Activated naive CD8-positive, alpha-beta T cell treated with anti-CD3 and anti-CD28 coated beads for 36 hours (primary cell): ENCODE measurements at regions not wholly inside any gene's neighbourhood (a gene's known extent, or its start where the extent isn't known, plus 50 kb on each side); places are given as distances from the start of the nearest gene placed in this dataset.
"Not testable (repeated sequence)": the region's sequence is repeated elsewhere in the genome, so short reads cannot be mapped to it uniquely, and the experiment has no call there.

ENCODE experiments used
- DNase-seq: peaks from one replicate; pipeline ENCODE4 v3.0.0; 2021
- H3K27ac Mint-ChIP-seq: one replicate; pipeline ENCODE4 v1.8.0; 2022; ENCODE audit warnings: mild to moderate bottlenecking, moderate library complexity, mixed read lengths
- H3K27me3 Mint-ChIP-seq: one replicate; pipeline ENCODE4 v1.8.0; 2022; ENCODE audit warnings: mild to moderate bottlenecking, mixed read lengths
- H3K36me3 Mint-ChIP-seq: one replicate; pipeline ENCODE4 v1.8.0; 2021; ENCODE audit warnings: mild to moderate bottlenecking, mixed read lengths
- H3K4me1 Mint-ChIP-seq: one replicate; pipeline ENCODE4 v1.8.0; 2021; ENCODE audit warnings: mixed read lengths
- H3K4me3 Mint-ChIP-seq: one replicate; pipeline ENCODE4 v1.8.0; 2022; ENCODE audit warnings: mild to moderate bottlenecking, moderate library complexity, mixed read lengths
- H3K9me3 Mint-ChIP-seq: one replicate; pipeline ENCODE4 v1.8.0; 2022; ENCODE audit warnings: mixed read lengths

DNA sequence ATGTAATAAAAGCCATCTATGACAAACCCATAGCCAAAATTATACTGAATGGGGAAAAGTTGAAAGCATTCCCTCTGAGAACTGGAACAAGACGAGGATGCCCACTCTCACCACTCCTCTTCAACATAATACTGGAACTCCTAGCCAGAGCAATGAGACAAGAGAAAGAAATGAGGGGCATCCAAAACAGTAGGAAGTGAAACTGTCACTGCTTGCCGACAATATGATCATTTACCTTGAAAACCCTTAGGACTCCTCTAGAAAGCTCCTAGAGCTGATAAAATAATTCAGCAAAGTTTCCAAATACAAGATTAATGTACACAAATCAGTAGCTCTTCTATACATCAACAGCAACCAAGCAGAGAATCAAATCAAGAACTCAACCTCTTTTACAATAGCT, 241.0 kb upstream of the ZEB2 start:
- H3K4me1 Mint-ChIP-seq, H3K36me3 Mint-ChIP-seq, H3K9me3 Mint-ChIP-seq, DNase-seq, H3K27ac Mint-ChIP-seq, H3K4me3 Mint-ChIP-seq: not testable (repeated sequence)
- H3K27me3 Mint-ChIP-seq, result peaks cover 14% of the 10 kb centered on the region

DNA sequence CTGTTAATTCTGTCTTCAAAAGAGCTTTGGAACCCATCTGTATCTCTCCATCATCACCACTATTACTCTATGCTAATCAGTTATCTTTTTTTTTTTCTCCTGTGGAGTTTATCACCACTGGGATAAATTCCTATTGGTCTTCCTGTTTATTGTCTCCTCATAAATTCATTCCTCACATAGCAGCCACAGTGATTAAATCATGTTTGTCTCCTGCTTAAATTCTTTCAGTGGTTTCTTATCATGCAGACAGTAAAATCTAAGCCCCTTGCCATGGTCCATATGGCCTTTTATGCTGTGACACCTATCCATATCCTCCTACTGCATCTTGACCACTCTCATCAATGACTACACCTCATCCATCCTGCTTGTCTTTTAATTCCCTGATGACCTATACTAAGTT, 239.8 kb upstream of the ZEB2 start:
- Mint-ChIP-seq H3K27me3 (peaks cover 17% of the 10 kb centered on the region), H3K27ac (no peak overlapping the region), H3K4me1 (no peaks in the 10 kb centered on the region), H3K36me3 (no peaks in the 10 kb centered on the region), H3K4me3 (no peak overlapping the region), H3K9me3 (no peaks in the 10 kb centered on the region)
- no peak for DNase-seq

DNA sequence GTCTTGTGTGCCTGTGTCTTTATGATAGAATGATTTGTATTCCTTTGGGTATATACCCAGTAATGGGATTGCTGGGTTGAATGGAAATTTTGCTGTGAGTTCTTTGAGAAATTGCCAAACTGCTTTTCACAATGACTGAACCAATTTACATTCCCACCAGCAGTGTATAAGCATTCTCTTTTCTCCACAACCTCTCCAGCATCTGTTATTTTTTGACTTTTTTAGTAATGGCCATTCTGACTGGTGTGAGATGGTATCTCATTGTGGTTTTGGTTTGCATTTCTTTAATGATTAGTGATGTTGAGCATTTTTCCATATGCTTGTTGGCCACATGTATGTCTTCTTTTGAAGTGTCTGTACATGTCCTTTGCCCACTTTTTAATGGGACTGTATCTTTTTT, 238.3 kb upstream of the ZEB2 start:
- not testable (repeated sequence) for H3K4me1 Mint-ChIP-seq, DNase-seq, H3K36me3 Mint-ChIP-seq, H3K27ac Mint-ChIP-seq, H3K9me3 Mint-ChIP-seq, H3K4me3 Mint-ChIP-seq
- peaks cover 17% of the 10 kb centered on the region for H3K27me3 Mint-ChIP-seq

GRCh38 chr2:144753416-144753815, 233.5 kb upstream of the ZEB2 start:
- Mint-ChIP-seq H3K9me3 (peaks cover 12% of the 10 kb centered on the region), H3K27me3 (peaks cover 6% of the 10 kb centered on the region), H3K4me1 (no peaks in the 10 kb centered on the region), H3K4me3 (no peak overlapping the region), H3K36me3 (no peaks in the 10 kb centered on the region), H3K27ac (no peak overlapping the region)
- no peak for DNase-seq

DNA sequence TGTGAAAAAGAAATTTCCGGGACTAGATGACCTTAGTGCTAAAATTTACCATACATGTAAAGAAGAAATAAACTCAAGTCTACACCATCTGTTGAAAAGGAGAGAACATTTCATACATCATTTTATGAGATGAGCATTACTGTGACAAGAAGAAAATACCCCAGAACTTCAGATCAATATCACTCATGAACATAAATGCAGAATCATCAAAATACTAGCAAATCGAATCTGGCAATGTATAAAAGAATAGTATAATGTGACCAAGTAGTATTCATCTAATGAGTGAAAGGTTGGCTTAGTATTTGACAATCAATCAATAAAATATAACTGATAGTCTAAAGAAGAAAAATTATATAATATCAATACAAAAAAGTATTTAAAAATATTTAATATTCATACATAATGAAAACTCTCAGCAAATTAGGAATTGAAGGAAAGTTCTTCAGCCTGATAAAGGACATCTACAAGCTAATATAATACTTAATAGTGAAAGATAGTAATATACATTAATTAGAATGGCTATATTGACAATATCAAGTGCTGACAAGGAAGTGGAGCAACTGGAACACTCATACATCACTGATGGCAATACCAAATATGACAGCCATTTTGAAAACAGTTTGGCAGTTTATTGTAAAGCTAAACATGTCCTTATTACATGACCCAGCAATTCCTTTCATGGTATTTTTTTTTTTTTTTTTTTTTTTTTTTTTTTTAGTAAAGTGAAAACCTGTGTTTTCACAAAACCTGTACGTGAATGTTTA, 231.4 kb upstream of the ZEB2 start:
- peaks cover 6% of the 10 kb centered on the region for H3K27me3 Mint-ChIP-seq
- no peaks in the 10 kb centered on the region for H3K4me1 Mint-ChIP-seq
- peaks cover 1% of the 10 kb centered on the region for H3K36me3 Mint-ChIP-seq
- H3K27ac Mint-ChIP-seq, result no peak overlapping the region
- DNase-seq, result no peak
- peaks cover 28% of the 10 kb centered on the region for H3K9me3 Mint-ChIP-seq
- no peak overlapping the region for H3K4me3 Mint-ChIP-seq

GRCh38 chr2:144749188-144749587, 229.3 kb upstream of the ZEB2 start:
- Mint-ChIP-seq H3K27me3 (no peaks in the 10 kb centered on the region), H3K4me1 (no peaks in the 10 kb centered on the region), H3K4me3 (no peak overlapping the region), H3K9me3 (peaks cover 31% of the 10 kb centered on the region), H3K27ac (no peak overlapping the region), H3K36me3 (peaks cover 1% of the 10 kb centered on the region)
- no peak for DNase-seq

GRCh38 chr2:144748443-144748842, 228.5 kb upstream of the ZEB2 start:
- H3K36me3 Mint-ChIP-seq, result peaks cover 1% of the 10 kb centered on the region

GRCh38 chr2:144747571-144747970, 227.7 kb upstream of the ZEB2 start:
- Mint-ChIP-seq H3K27ac (no peak overlapping the region), H3K4me3 (no peak overlapping the region), H3K27me3 (no peaks in the 10 kb centered on the region), H3K36me3 (peaks cover 1% of the 10 kb centered on the region), H3K4me1 (no peaks in the 10 kb centered on the region), H3K9me3 (peaks cover 31% of the 10 kb centered on the region)
- DNase-seq, result no peak

More at GRCh38 chr2:144748443-144748842, 228.5 kb upstream of the ZEB2 start:
- peaks cover 31% of the 10 kb centered on the region for H3K9me3 Mint-ChIP-seq
- no peak overlapping the region for H3K4me3 Mint-ChIP-seq
- no peaks in the 10 kb centered on the region for H3K27me3 Mint-ChIP-seq
- H3K27ac Mint-ChIP-seq, result no peak overlapping the region
- H3K4me1 Mint-ChIP-seq, result no peaks in the 10 kb centered on the region
- DNase-seq, result no peak

DNA sequence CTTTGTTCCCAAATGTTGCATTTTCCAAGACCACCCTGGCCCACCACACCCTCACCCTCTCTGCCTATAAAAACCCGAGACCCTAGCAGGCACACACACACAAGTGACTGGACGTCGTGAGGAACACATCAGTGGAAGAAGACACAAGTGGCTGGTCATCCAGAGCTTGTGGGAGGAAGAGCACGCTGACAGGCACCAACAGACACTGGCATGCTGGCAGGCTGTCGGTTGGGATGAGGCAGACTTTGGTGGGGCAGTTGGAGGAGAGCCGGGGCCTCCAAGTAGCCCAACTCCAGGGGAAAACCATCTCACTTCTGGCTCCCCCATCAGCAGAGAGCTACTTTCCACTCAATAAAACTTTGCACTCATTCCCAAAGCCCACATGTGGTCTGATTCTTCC, 225.5 kb upstream of the ZEB2 start:
- H3K27me3 Mint-ChIP-seq, result no peaks in the 10 kb centered on the region
- H3K4me3 Mint-ChIP-seq, result no peak overlapping the region
- DNase-seq, result no peak
- H3K36me3 Mint-ChIP-seq, result peaks cover 1% of the 10 kb centered on the region
- no peak overlapping the region for H3K27ac Mint-ChIP-seq
- no peaks in the 10 kb centered on the region for H3K4me1 Mint-ChIP-seq
- peaks cover 26% of the 10 kb centered on the region for H3K9me3 Mint-ChIP-seq

DNA sequence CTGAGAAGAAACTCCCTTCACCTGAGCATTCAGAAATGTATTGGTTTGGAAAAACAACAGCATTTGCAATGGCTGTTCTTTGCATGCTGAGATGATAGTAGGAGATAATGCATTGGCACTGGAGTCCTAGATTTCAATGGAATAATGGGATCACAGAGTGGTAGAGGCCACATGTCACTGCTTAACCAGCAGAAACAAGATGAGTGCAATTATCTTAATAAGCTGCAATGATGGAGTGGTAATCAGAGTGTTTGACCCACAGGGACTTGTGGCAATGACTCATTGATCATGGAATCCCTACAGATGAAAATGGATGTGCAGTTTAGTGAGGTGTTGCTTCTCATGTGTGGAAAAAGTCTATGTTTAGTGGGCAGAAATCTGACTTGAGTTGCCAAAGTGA, 218.8 kb upstream of the ZEB2 start:
- H3K36me3 Mint-ChIP-seq, result no peaks in the 10 kb centered on the region
- no peak overlapping the region for H3K27ac Mint-ChIP-seq
- H3K4me3 Mint-ChIP-seq, result no peak overlapping the region

DNA sequence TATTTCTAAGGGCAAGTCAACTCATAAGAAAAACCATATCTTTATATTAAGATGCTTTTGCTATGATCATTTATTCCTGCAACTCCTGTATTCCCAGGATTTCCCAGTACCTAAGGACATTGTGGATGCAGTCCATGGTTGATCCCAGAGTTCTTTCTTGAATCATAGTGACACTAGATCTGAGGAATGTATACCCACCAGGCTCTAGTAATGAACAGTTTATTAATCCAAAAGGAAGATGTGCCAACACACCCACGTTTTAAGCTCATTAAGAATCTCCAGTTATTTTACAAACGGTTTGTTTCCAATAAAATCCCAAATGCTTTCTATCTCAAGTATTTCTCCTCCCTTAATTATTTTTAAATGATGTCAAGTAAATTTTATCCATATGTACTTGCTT, 210.8 kb upstream of the ZEB2 start:
- Mint-ChIP-seq H3K9me3 (peaks cover 7% of the 10 kb centered on the region), H3K36me3 (no peaks in the 10 kb centered on the region), H3K4me1 (no peaks in the 10 kb centered on the region), H3K27me3 (no peaks in the 10 kb centered on the region), H3K4me3 (no peak overlapping the region), H3K27ac (no peak overlapping the region)
- no peak for DNase-seq

More for the DNA sequence above, 218.8 kb upstream of the ZEB2 start:
- DNase-seq, result no peak
- H3K9me3 Mint-ChIP-seq, result peaks cover 7% of the 10 kb centered on the region
- H3K27me3 Mint-ChIP-seq, result no peaks in the 10 kb centered on the region
- no peaks in the 10 kb centered on the region for H3K4me1 Mint-ChIP-seq

DNA sequence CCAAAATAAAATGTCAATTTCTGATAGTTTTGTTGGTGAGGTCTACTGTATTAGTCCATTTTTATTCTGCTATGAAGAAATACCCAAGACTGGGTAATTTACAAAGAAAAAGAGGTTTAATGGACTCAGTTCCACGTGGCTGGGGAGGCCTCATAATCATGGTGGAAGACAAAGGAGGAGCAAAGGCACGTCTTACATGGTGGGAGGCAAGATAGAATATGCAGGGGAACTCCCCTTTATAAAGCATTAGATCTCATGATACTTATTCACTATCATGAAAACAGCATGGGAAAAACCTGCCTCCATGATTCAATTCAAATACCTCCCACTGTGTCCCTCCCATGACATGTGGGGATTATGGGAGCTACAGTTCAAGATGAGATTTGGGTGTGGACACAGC, 204.5 kb upstream of the ZEB2 start:
- not testable (repeated sequence) for DNase-seq, H3K4me1 Mint-ChIP-seq, H3K9me3 Mint-ChIP-seq, H3K27ac Mint-ChIP-seq, H3K4me3 Mint-ChIP-seq, H3K36me3 Mint-ChIP-seq, H3K27me3 Mint-ChIP-seq

DNA sequence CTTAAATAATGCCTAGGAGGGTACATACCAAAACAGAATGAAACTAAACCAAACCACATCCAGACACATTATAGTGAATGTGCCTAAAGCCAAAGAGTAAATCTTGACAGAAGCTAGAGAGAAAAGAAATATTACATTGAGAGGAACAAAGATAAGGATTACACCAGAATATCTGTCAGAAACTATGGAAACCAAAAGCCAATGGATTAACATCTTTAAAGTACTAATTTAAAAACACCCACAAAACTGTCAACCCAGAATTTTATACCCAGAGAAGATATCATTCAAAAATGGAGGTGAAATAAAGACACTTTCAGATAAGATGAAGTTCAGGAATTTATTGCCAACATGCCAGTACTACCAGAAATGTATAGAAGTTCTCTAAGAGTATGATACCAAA, 198.5 kb upstream of the ZEB2 start:
- no peak overlapping the region for H3K27ac Mint-ChIP-seq
- peaks cover 2% of the 10 kb centered on the region for H3K36me3 Mint-ChIP-seq
- no peaks in the 10 kb centered on the region for H3K4me1 Mint-ChIP-seq
- H3K27me3 Mint-ChIP-seq, result peaks cover 10% of the 10 kb centered on the region
- DNase-seq, result no peak
- H3K4me3 Mint-ChIP-seq, result no peak overlapping the region
- H3K9me3 Mint-ChIP-seq, result peaks cover 15% of the 10 kb centered on the region

DNA sequence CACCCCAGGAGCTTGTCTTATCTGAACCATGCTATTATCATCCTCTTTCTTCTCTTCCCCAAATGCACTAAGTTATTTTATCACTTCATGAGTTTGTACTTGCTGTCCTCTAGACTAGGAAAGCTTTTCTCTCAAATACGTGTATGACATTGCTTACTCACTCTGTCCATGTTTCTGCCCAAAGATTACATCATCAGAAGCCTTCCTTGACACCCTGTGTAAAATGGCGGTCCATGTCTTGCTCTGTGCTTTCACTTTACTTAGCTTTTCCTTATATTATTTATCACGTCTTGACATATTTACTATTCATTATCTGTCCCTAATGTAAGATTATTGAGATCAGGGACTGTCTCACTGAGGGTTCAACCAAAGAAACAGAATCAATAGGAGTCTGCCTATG, 196.1 kb upstream of the ZEB2 start:
- Mint-ChIP-seq H3K27me3 (peaks cover 5% of the 10 kb centered on the region), H3K4me1 (no peaks in the 10 kb centered on the region), H3K4me3 (no peak overlapping the region), H3K9me3 (peaks cover 15% of the 10 kb centered on the region), H3K36me3 (peaks cover 2% of the 10 kb centered on the region), H3K27ac (no peak overlapping the region)
- no peak for DNase-seq

DNA sequence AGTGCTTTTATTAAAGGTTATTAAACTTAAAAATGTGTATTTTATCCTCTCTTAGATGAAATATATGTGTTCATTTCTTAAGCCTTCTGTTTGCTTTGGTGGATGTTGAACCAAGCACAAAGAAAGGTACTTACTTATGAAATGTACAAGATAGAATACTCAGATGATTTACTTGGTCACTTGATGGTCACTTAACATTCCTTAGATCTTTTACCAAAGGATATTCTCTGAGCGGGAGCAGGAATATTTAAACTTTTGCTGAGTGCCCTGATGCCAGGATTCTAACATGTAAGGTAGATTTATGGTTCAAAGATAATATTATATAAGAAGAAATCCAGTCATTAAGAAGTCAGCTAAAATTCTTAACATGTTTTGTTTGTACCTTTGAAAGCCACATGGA, 193.5 kb upstream of the ZEB2 start:
- H3K4me3 Mint-ChIP-seq, result no peak overlapping the region
- peaks cover 2% of the 10 kb centered on the region for H3K36me3 Mint-ChIP-seq
- H3K4me1 Mint-ChIP-seq, result no peaks in the 10 kb centered on the region
- no peak for DNase-seq
- H3K27ac Mint-ChIP-seq, result no peak overlapping the region
- H3K27me3 Mint-ChIP-seq, result peaks cover 5% of the 10 kb centered on the region
- H3K9me3 Mint-ChIP-seq, result peaks cover 12% of the 10 kb centered on the region

GRCh38 chr2:144712550-144712940, 192.6 kb upstream of the ZEB2 start:
- Mint-ChIP-seq H3K9me3 (peaks cover 3% of the 10 kb centered on the region), H3K27ac (no peak overlapping the region), H3K36me3 (peaks cover 2% of the 10 kb centered on the region), H3K4me1 (no peaks in the 10 kb centered on the region), H3K27me3 (peaks cover 6% of the 10 kb centered on the region), H3K4me3 (no peak overlapping the region)
- no peak for DNase-seq
